ENCODE measurements at regions not wholly inside any gene's neighbourhood (a gene's known extent, or its start where the extent isn't known, plus 50 kb on each side); places are given as distances from the start of the nearest gene placed in this dataset.

DNA sequence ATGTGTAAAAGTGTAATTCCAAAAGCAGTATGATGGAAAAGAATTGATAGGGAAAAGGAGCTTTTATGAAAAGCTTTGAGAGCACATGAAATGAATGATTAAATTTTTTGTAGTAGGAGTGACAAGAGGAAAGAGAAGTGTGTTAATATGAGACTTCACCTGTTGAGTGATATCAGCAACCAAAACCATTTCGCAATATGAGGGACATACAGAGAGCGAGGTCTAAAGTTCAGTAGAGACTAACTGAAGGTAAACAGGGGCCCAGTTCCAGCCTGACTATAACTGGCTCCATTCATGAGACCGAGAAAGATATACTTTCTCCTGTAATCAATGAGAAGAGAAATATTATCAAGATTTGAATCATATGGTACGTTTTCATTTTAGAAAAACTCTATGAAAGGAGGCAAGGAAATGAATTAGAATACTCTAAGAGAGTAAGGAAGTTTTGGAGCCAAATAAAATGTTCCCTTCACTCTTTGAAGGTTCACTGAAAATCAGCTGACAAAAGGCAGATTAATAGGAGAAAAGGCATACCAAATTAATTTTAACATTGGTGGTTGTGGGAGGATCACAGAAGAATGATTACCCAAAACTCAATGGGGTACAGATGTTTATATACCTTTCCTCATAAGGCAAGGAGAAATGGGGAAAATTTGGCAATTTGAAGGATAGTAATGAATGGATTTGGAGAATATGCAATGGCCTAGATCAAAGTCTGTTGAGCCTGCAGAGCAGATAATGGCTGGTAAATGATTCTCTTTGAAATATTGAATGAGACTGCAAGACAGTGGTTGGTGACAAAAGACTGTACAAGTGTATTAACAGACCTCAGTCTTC, 932.2 kb downstream of the TDRD15 start (continued):
- TF ChIP-seq TBL1XR1 (IDR thresholded peaks at IDR 0.05; ENCODE audit: borderline replicate concordance, low read length, partially characterized antibody) (peak; percentile 70), ZBTB49 (CRISPR knock-in tag; IDR thresholded peaks at IDR 0.05; ENCODE audit: borderline replicate concordance) (no peak), ZNF430 (CRISPR knock-in tag; IDR thresholded peaks at IDR 0.05) (peak; percentile 53; the same call in 1 of the 2 replicates), JUND (CRISPR knock-in tag; IDR thresholded peaks at IDR 0.05) (peak; percentile 70), PLSCR1 (CRISPR knock-in tag; IDR thresholded peaks at IDR 0.05; ENCODE audit: borderline replicate concordance) (no peak), ZNF572 (CRISPR knock-in tag; IDR thresholded peaks at IDR 0.05) (no peak), ZSCAN20 (CRISPR knock-in tag; IDR thresholded peaks at IDR 0.05; ENCODE audit: borderline replicate concordance) (no peak), FOSL2 (CRISPR knock-in tag; IDR thresholded peaks at IDR 0.05) (peak; percentile 84), JUN (CRISPR knock-in tag; IDR thresholded peaks at IDR 0.05) (no peak; the same call in 1 of the 2 replicates), ZNF496 (CRISPR knock-in tag; IDR thresholded peaks at IDR 0.05; ENCODE audit: insufficient replicate concordance) (no peak), IRF9 (CRISPR knock-in tag; IDR thresholded peaks at IDR 0.05; ENCODE audit: borderline replicate concordance) (no peak), ZNF280D (CRISPR knock-in tag; IDR thresholded peaks at IDR 0.05) (peak; percentile 88; the same call in 1 of the 2 replicates), ZNF670 (CRISPR knock-in tag; IDR thresholded peaks at IDR 0.05; ENCODE audit: borderline replicate concordance) (peak; percentile 76; the same call in 1 of the 2 replicates), SRF (IDR thresholded peaks at IDR 0.05; ENCODE audit: low read depth, low read length) (peak; percentile 27; the same call in 1 of the 2 replicates), ATF7 (IDR thresholded peaks at IDR 0.05) (peak; percentile 49; the same call in 1 of the 2 replicates), ATF7 (CRISPR knock-in tag; IDR thresholded peaks at IDR 0.05) (no peak), ZNF607 (CRISPR knock-in tag; IDR thresholded peaks at IDR 0.05; ENCODE audit: borderline replicate concordance) (no peak)
- TF ChIP-seq, protein P1, sequence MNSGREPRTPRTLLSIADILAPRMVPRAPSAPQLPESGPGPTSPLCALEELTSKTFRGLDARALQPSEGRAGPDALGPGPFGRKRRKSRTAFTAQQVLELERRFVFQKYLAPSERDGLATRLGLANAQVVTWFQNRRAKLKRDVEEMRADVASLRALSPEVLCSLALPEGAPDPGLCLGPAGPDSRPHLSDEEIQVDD (CRISPR knock-in tag; IDR thresholded peaks at IDR 0.05; ENCODE audit: borderline replicate concordance): no peak

Measured in HepG2 (cell line).